GM12891 (cell line): ENCODE measurements at regions not wholly inside any gene's neighbourhood (a gene's known extent, or its start where the extent isn't known, plus 50 kb on each side); places are given as distances from the start of the nearest gene placed in this dataset.

Experiments
- PAX5 ChIP-seq: IDR thresholded peaks from 2 replicates; pipeline ENCODE4 v1.6.1; 2011; ENCODE audit warnings: low read length, moderate library complexity, mild to moderate bottlenecking; ENCODE audit not compliant: insufficient read depth, severe bottlenecking
- POLR2A ChIP-seq: IDR thresholded peaks from 2 replicates; pipeline ENCODE4 v1.6.1; 2011; ENCODE audit warnings: low read depth, low read length, control low read depth
- POLR2AphosphoS5 ChIP-seq: IDR thresholded peaks from 2 replicates; pipeline ENCODE4 v1.6.1; 2011; ENCODE audit warnings: low read depth, low read length, control low read depth
- POU2F2 ChIP-seq: IDR thresholded peaks from 2 replicates; pipeline ENCODE4 v1.6.1; 2011; ENCODE audit warnings: low read depth, mild to moderate bottlenecking, control low read depth, low read length, moderate library complexity

DNA sequence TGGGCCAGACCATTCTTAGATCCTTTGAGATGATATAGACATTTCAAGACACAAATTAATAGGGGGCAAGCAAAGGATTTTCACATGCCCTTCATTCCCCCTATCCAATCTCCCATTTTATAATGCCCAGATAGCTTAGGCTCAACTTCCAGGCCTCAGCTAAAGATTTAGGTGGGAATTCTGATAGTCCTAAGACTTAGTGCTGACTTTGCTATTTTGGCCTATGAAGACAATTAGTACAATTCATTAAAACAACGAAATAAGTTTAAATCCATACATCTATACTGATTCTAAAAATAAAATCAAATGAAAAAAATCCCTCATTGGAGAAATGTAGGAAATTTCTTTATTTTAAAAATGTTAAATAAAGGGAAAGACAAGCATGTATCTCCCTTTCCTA is 259.5 kb downstream of the CBLN4 start:
- TF ChIP-seq POLR2AphosphoS5 (no peak), POLR2A (no peak), PAX5 (no peak), POU2F2 (no peak)
